ENCODE measurements at regions not wholly inside any gene's neighbourhood (a gene's known extent, or its start where the extent isn't known, plus 50 kb on each side); places are given as distances from the start of the nearest gene placed in this dataset.

GRCh38 chr15:25067725-25068309 is 113.0 kb downstream of the SNRPN start:
- peaks cover 100% of the 10 kb centered on the region for H3K9me3 ChIP-seq (ENCODE audit: control insufficient read depth, insufficient read depth, low read length)

GRCh38 chr15:25068696-25069095 is 113.9 kb downstream of the SNRPN start:
- ChIA-PET POLR2A (no interaction called here), CTCF (no interaction called here)
- DNase-seq (ENCODE audit: low read depth, low spot score): no peak
- TF ChIP-seq CTCF (IDR thresholded peaks at IDR 0.05; ENCODE audit: low read depth, low read length): no peak
- no peak overlapping the region for H3K27ac ChIP-seq (ENCODE audit: low read depth, low read length)
- H3K9me3 ChIP-seq (ENCODE audit: control insufficient read depth, insufficient read depth, low read length): peaks cover 97% of the 10 kb centered on the region
- no peaks in the 10 kb centered on the region for H3K27me3 ChIP-seq (ENCODE audit: control insufficient read depth, insufficient read depth, low read length)
- H3K4me3 ChIP-seq (ENCODE audit: low read depth, low read length): no peak overlapping the region

More at GRCh38 chr15:25067725-25068309, 113.0 kb downstream of the SNRPN start:
- no peaks in the 10 kb centered on the region for H3K27me3 ChIP-seq (ENCODE audit: control insufficient read depth, insufficient read depth, low read length)
- no peak for DNase-seq (ENCODE audit: low read depth, low spot score)
- H3K27ac ChIP-seq (ENCODE audit: low read depth, low read length): no peak overlapping the region
- no peak overlapping the region for H3K4me3 ChIP-seq (ENCODE audit: low read depth, low read length)
- ChIA-PET POLR2A (no interaction called here), CTCF (no interaction called here)
- TF ChIP-seq CTCF (IDR thresholded peaks at IDR 0.05; ENCODE audit: low read depth, low read length): no peak

- no peak overlapping the region for H3K27ac ChIP-seq (ENCODE audit: low read depth, low read length)
- no peak for TF ChIP-seq CTCF (IDR thresholded peaks at IDR 0.05; ENCODE audit: low read depth, low read length)
- H3K9me3 ChIP-seq (ENCODE audit: control insufficient read depth, insufficient read depth, low read length): peaks cover 97% of the 10 kb centered on the region
- no peak for DNase-seq (ENCODE audit: low read depth, low spot score)
- H3K4me3 ChIP-seq (ENCODE audit: low read depth, low read length): no peak overlapping the region
- ChIA-PET CTCF (no interaction called here), POLR2A (no interaction called here)
- H3K27me3 ChIP-seq (ENCODE audit: control insufficient read depth, insufficient read depth, low read length): no peaks in the 10 kb centered on the region
These were observed 115.7 kb downstream of the SNRPN start for GRCh38 chr15:25070353-25070963.

- ChIA-PET POLR2A (no interaction called here), CTCF (no interaction called here)
- Histone ChIP-seq H3K4me3 (ENCODE audit: low read depth, low read length) (no peak overlapping the region), H3K27me3 (ENCODE audit: control insufficient read depth, insufficient read depth, low read length) (no peaks in the 10 kb centered on the region), H3K27ac (ENCODE audit: low read depth, low read length) (no peak overlapping the region), H3K9me3 (ENCODE audit: control insufficient read depth, insufficient read depth, low read length) (peaks cover 97% of the 10 kb centered on the region)
- TF ChIP-seq CTCF (IDR thresholded peaks at IDR 0.05; ENCODE audit: low read depth, low read length): no peak
- no peak for DNase-seq (ENCODE audit: low read depth, low spot score)
These were observed 118.2 kb downstream of the SNRPN start for GRCh38 chr15:25072857-25073476.

- peaks cover 87% of the 10 kb centered on the region for H3K9me3 ChIP-seq (ENCODE audit: control insufficient read depth, insufficient read depth, low read length)
- H3K27ac ChIP-seq (ENCODE audit: low read depth, low read length): no peak overlapping the region
- TF ChIP-seq CTCF (IDR thresholded peaks at IDR 0.05; ENCODE audit: low read depth, low read length): no peak
- ChIA-PET POLR2A (no interaction called here), CTCF (interaction anchor here (0.6 kb wide), 1 partner anchor 422 kb away, joined by 4 read pairs; no protein-coding TSS in a partner anchor)
- H3K27me3 ChIP-seq (ENCODE audit: control insufficient read depth, insufficient read depth, low read length): no peaks in the 10 kb centered on the region
- H3K4me3 ChIP-seq (ENCODE audit: low read depth, low read length): no peak overlapping the region
- DNase-seq (ENCODE audit: low read depth, low spot score): no peak
These were observed 132.3 kb downstream of the SNRPN start for GRCh38 chr15:25087137-25087536.
